SK-N-SH treated with all-trans-retinoic acid at 6 μM for 48 hours (cell line): ENCODE measurements at regions not wholly inside any gene's neighbourhood (a gene's known extent, or its start where the extent isn't known, plus 50 kb on each side); places are given as distances from the start of the nearest gene placed in this dataset.

ENCODE experiments used
- ARNTL ChIP-seq: fragments of 450-650 bp; formaldehyde crosslinking; IDR thresholded peaks from 2 replicates; pipeline ENCODE4 v1.5.0; 2020; ENCODE audit warnings: low read depth, mild to moderate bottlenecking, moderate library complexity, borderline replicate concordance
- BACH2 ChIP-seq: fragments of 250-450 bp; sonication (Bioruptor Pico); IDR thresholded peaks from 2 replicates; pipeline ENCODE4 v1.9.0; 2021; ENCODE audit warnings: mild to moderate bottlenecking, borderline replicate concordance
- CREB5 ChIP-seq: fragments of 250-450 bp; sonication (Bioruptor Pico); IDR thresholded peaks from 2 replicates; pipeline ENCODE4 v1.5.1; 2020; ENCODE audit warnings: low read depth, mild to moderate bottlenecking, moderate library complexity
- CSRNP3 ChIP-seq: fragments of 250-450 bp; sonication (Bioruptor Pico); IDR thresholded peaks from 2 replicates; pipeline ENCODE4 v1.5.1; 2021; ENCODE audit warnings: mild to moderate bottlenecking, moderate library complexity
- ESRRG ChIP-seq: fragments of 250-450 bp; sonication (Bioruptor Pico); IDR thresholded peaks from 2 replicates; pipeline ENCODE4 v1.6.1; 2021; ENCODE audit warnings: mild to moderate bottlenecking
- GLIS3 ChIP-seq: fragments of 250-450 bp; sonication (Bioruptor Pico); IDR thresholded peaks from 2 replicates; pipeline ENCODE4 v1.5.0; 2020; ENCODE audit warnings: mild to moderate bottlenecking, moderate library complexity
- OSR1 ChIP-seq: fragments of 250-450 bp; sonication (Bioruptor Pico); IDR thresholded peaks from 2 replicates; pipeline ENCODE4 v1.8.0; 2022; ENCODE audit warnings: moderate library complexity, mild to moderate bottlenecking, inconsistent platforms
- RARB ChIP-seq: fragments of 250-450 bp; sonication (Bioruptor Pico); IDR thresholded peaks from 2 replicates; pipeline ENCODE4 v1.8.0; 2021; ENCODE audit warnings: mild to moderate bottlenecking, moderate library complexity
- SNAI2 ChIP-seq: fragments of 250-450 bp; sonication (Bioruptor Pico); IDR thresholded peaks from 2 replicates; pipeline ENCODE4 v1.5.0; 2020; ENCODE audit warnings: mild to moderate bottlenecking, moderate library complexity
- TCF4 ChIP-seq: fragments of 250-450 bp; sonication (Bioruptor Pico); IDR thresholded peaks from 2 replicates; pipeline ENCODE4 v1.8.0; 2021; ENCODE audit warnings: mild to moderate bottlenecking, moderate library complexity, borderline replicate concordance
- ZFP3 ChIP-seq: fragments of 250-450 bp; sonication (Bioruptor Pico); IDR thresholded peaks from 2 replicates; pipeline ENCODE4 v1.5.0; 2020; ENCODE audit warnings: mild to moderate bottlenecking, moderate library complexity
- ZFP30 ChIP-seq: fragments of 450-650 bp; formaldehyde crosslinking; IDR thresholded peaks from 2 replicates; pipeline ENCODE4 v1.5.0; 2022; ENCODE audit warnings: mild to moderate bottlenecking, moderate library complexity
- ZNF565 ChIP-seq: fragments of 450-650 bp; formaldehyde crosslinking; conservative IDR thresholded peaks from 2 replicates; pipeline ENCODE4 v1.5.0; 2020; ENCODE audit warnings: low read depth, mild to moderate bottlenecking, moderate library complexity
- TF ChIP-seq, protein P1 (sequence below): fragments of 250-450 bp; sonication (Bioruptor Pico); IDR thresholded peaks from 2 replicates; pipeline ENCODE4 v1.8.0; 2020; ENCODE audit warnings: mild to moderate bottlenecking, moderate library complexity, borderline replicate concordance

GRCh38 chr2:120471166-120471565 lies 125.2 kb downstream of the INHBB start:
- TF ChIP-seq ZFP3 (CRISPR knock-in tag) (no peak), ZFP30 (CRISPR knock-in tag) (no peak), ARNTL (CRISPR knock-in tag) (no peak), TCF4 (no peak), ZNF565 (CRISPR knock-in tag) (no peak), ESRRG (CRISPR knock-in tag) (no peak), GLIS3 (CRISPR knock-in tag) (no peak), BACH2 (CRISPR knock-in tag) (no peak), CREB5 (CRISPR knock-in tag) (no peak), RARB (CRISPR knock-in tag) (no peak), SNAI2 (CRISPR knock-in tag) (no peak), OSR1 (CRISPR knock-in tag) (no peak), CSRNP3 (CRISPR knock-in tag) (no peak)
- TF ChIP-seq, protein P1, sequence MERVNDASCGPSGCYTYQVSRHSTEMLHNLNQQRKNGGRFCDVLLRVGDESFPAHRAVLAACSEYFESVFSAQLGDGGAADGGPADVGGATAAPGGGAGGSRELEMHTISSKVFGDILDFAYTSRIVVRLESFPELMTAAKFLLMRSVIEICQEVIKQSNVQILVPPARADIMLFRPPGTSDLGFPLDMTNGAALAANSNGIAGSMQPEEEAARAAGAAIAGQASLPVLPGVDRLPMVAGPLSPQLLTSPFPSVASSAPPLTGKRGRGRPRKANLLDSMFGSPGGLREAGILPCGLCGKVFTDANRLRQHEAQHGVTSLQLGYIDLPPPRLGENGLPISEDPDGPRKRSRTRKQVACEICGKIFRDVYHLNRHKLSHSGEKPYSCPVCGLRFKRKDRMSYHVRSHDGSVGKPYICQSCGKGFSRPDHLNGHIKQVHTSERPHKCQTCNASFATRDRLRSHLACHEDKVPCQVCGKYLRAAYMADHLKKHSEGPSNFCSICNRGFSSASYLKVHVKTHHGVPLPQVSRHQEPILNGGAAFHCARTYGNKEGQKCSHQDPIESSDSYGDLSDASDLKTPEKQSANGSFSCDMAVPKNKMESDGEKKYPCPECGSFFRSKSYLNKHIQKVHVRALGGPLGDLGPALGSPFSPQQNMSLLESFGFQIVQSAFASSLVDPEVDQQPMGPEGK (CRISPR knock-in tag): no peak
